Lung (tissue), 11 donors: ENCODE measurements at regions not wholly inside any gene's neighbourhood (a gene's known extent, or its start where the extent isn't known, plus 50 kb on each side); places are given as distances from the start of the nearest gene placed in this dataset.

Experiments
- ATAC-seq: fragments of 200-7000 bp; cut with Tn5 transposase; one replicate; pipeline ENCODE4 v1.9.1; 2020; ENCODE audit warnings: moderate number of reproducible peaks; ENCODE audit not compliant: insufficient read depth, low FRiP score
- DNase-seq, 3 donors: peaks; one replicate each; pipeline ENCODE4 v3.0.0-alpha.2; 2013 to 2017
- H3K27ac ChIP-seq, 2 donors: one replicate each; pipeline ENCODE4 v1.5.1; 2013; ENCODE audit warnings: mild to moderate bottlenecking in 2 of 2, moderate library complexity in 2 of 2, control low read depth in 1 of 2, inconsistent platforms in 1 of 2, low read depth in 1 of 2, low read length in 1 of 2
- H3K27me3 ChIP-seq, 3 donors: one replicate each; pipeline ENCODE4 v1.5.1; 2013; ENCODE audit warnings: low read length in 2 of 3; ENCODE audit not compliant: control insufficient read depth in 3 of 3, insufficient read depth in 3 of 3
- H3K36me3 ChIP-seq, 4 donors: one replicate each; pipeline ENCODE4 v1.5.1; 2013; ENCODE audit warnings: low read length in 4 of 4, mild to moderate bottlenecking in 1 of 4, moderate library complexity in 1 of 4; ENCODE audit not compliant: control insufficient read depth in 4 of 4, insufficient read depth in 4 of 4
- H3K4me1 ChIP-seq, 5 donors: one replicate each; pipeline ENCODE4 v1.5.1; 2013; ENCODE audit warnings: low read length in 5 of 5, mild to moderate bottlenecking in 2 of 5, moderate library complexity in 1 of 5; ENCODE audit not compliant: control insufficient read depth in 5 of 5, insufficient read depth in 5 of 5
- H3K4me3 ChIP-seq: one replicate; pipeline ENCODE4 v1.5.1; 2013; ENCODE audit warnings: mild to moderate bottlenecking, control low read depth, moderate library complexity
- H3K9ac ChIP-seq, 2 donors: one replicate each; pipeline ENCODE4 v1.5.1; 2013; ENCODE audit warnings: low read length in 2 of 2, control low read depth in 1 of 2; ENCODE audit not compliant: insufficient read depth in 1 of 2
- H3K9me3 ChIP-seq, 4 donors: one replicate each; pipeline ENCODE4 v1.5.1; 2013; ENCODE audit warnings: low read length in 3 of 4, mild to moderate bottlenecking in 1 of 4, moderate library complexity in 1 of 4; ENCODE audit not compliant: control insufficient read depth in 4 of 4, insufficient read depth in 3 of 4
- WGBS, 2 donors: extraction: QIAGEN DNeasy Blood & Tissue Kit; methylation state at CpG; one replicate each; pipeline ENCODE4 v1.1.7; 2013; 5-methylcytosine and 5-hydroxymethylcytosine counted together
- TF ChIP-seq, protein P1 (sequence below): IDR thresholded peaks from 2 replicates; pipeline ENCODE4 v1.5.1; 2012; ENCODE audit warnings: mild to moderate bottlenecking; ENCODE audit errors: control extremely low read depth, extremely low read depth
- donor health status: control.
- donor health status: control.
- donor health status: Bipolar disorder and iron deficiency.
- donor health status: healthy.
- donor health status: DM: yes; HTN: yes; CAD: no.

DNA sequence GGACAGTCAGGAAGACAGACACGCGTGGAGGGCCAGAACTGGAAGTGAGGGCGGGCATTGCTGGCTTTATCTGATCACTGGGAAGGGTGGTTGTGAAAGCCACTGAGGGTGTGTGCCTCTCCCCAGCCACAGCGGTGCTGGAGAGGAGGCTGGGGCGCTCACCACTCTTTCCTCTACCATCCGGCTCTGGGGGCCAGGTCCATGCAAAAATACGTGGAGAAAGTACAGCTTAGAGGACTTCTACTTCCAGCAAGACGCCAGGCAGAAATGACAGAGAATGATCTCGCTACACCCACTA, 148.8 kb upstream of the RPS6KA2 start:
- no peak overlapping the region for H3K9ac ChIP-seq
- DNase-seq = no peak
- TF ChIP-seq, protein P1, sequence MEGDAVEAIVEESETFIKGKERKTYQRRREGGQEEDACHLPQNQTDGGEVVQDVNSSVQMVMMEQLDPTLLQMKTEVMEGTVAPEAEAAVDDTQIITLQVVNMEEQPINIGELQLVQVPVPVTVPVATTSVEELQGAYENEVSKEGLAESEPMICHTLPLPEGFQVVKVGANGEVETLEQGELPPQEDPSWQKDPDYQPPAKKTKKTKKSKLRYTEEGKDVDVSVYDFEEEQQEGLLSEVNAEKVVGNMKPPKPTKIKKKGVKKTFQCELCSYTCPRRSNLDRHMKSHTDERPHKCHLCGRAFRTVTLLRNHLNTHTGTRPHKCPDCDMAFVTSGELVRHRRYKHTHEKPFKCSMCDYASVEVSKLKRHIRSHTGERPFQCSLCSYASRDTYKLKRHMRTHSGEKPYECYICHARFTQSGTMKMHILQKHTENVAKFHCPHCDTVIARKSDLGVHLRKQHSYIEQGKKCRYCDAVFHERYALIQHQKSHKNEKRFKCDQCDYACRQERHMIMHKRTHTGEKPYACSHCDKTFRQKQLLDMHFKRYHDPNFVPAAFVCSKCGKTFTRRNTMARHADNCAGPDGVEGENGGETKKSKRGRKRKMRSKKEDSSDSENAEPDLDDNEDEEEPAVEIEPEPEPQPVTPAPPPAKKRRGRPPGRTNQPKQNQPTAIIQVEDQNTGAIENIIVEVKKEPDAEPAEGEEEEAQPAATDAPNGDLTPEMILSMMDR = no peak
- H3K36me3 ChIP-seq = no peaks in the 10 kb centered on the region
- H3K9me3 ChIP-seq = no peaks in the 10 kb centered on the region
- H3K27me3 ChIP-seq = no peaks in the 10 kb centered on the region
- no peaks in the 10 kb centered on the region for H3K4me1 ChIP-seq
- no peak overlapping the region for H3K27ac ChIP-seq
- WGBS, 2 donors = 47 to 55% methylated on average over 9 of the region's 9 CpGs
- no peak overlapping the region for H3K4me3 ChIP-seq
- no peak for ATAC-seq

- no peak overlapping the region for H3K4me3 ChIP-seq
- H3K4me1 ChIP-seq = no peaks in the 10 kb centered on the region
- H3K27me3 ChIP-seq = no peaks in the 10 kb centered on the region
- no peaks in the 10 kb centered on the region for H3K36me3 ChIP-seq
- H3K9ac ChIP-seq = no peak overlapping the region
- H3K27ac ChIP-seq = no peak overlapping the region
- DNase-seq (peak; percentile 60 to 84 (median 79)), ATAC-seq (peak; percentile 78)
- TF ChIP-seq, protein P1 = peak; percentile 70
- no peaks in the 10 kb centered on the region for H3K9me3 ChIP-seq
- 47 to 50% methylated on average over 24 of the region's 24 CpGs for WGBS, 2 donors
Observed at GRCh38 chr6:166775180-166775922, 148.3 kb upstream of the RPS6KA2 start.

GRCh38 chr6:166774770-166775169, 147.7 kb upstream of the RPS6KA2 start:
- Histone ChIP-seq H3K4me3 (no peak overlapping the region), H3K4me1 (no peaks in the 10 kb centered on the region), H3K27me3 (no peaks in the 10 kb centered on the region), H3K9me3 (no peaks in the 10 kb centered on the region), H3K27ac (no peak overlapping the region), H3K9ac (no peak overlapping the region), H3K36me3 (no peaks in the 10 kb centered on the region)
- DNase-seq = no peak
- 64 to 77% methylated on average over 12 of the region's 12 CpGs for WGBS, 2 donors
- TF ChIP-seq, protein P1 = no peak
- no peak for ATAC-seq

DNA sequence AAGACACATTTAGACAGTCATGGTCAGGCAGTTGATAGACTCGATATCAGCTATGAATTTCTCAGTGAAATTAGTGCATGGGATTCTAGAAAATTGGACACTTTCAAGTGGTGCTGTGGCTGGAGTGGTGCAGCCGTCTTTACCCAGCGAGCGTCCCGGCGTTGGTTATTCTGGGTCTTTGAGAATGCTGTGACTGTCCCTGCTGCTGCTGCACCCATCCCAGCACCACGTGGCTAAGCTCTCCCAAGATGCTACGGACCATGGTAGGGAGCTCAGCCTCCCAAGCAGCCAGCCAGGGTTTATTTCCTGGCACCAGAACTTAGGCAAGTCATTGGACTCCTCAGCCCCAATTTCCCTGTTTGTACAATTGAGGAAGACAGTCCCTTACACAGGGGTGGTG, 147.2 kb upstream of the RPS6KA2 start:
- DNase-seq (no peak), ATAC-seq (no peak)
- TF ChIP-seq, protein P1 = no peak
- H3K9me3 ChIP-seq = no peaks in the 10 kb centered on the region
- 78 to 84% methylated on average over 8 of the region's 8 CpGs for WGBS, 2 donors
- H3K27ac ChIP-seq = no peak overlapping the region
- H3K27me3 ChIP-seq = no peaks in the 10 kb centered on the region
- no peaks in the 10 kb centered on the region for H3K36me3 ChIP-seq
- no peak overlapping the region for H3K4me3 ChIP-seq
- H3K4me1 ChIP-seq = no peaks in the 10 kb centered on the region
- no peak overlapping the region for H3K9ac ChIP-seq
